ENCODE measurements at regions not wholly inside any gene's neighbourhood (a gene's known extent, or its start where the extent isn't known, plus 50 kb on each side); places are given as distances from the start of the nearest gene placed in this dataset.

DNA sequence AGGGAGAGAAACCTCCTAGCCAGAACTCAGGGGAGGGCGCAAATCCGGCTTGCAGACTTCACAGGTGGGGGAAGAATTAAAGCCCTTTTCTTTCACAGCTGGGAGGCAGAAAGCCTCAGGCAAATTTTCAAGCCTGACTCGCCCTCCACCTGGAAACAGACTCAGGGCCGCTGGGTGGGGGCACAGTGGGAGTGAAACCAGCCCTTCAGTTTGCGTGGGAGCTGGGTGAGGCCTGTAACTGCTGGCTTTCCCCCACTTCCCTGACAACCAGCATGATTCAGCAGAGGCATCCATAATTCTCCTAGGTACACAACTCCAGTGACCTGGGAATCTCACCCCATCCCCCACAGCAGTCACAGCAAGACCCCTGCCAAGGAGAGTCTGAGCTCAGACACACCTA lies 206.9 kb upstream of the INTU start:
- DNase-seq, result no peak
- H3K4me3 ChIP-seq (ENCODE audit: low read depth, low read length), result no peak overlapping the region
- no peaks in the 10 kb centered on the region for H3K36me3 ChIP-seq
- H3K9me3 ChIP-seq (ENCODE audit: severe bottlenecking), result no peaks in the 10 kb centered on the region
- TF ChIP-seq, protein P1, sequence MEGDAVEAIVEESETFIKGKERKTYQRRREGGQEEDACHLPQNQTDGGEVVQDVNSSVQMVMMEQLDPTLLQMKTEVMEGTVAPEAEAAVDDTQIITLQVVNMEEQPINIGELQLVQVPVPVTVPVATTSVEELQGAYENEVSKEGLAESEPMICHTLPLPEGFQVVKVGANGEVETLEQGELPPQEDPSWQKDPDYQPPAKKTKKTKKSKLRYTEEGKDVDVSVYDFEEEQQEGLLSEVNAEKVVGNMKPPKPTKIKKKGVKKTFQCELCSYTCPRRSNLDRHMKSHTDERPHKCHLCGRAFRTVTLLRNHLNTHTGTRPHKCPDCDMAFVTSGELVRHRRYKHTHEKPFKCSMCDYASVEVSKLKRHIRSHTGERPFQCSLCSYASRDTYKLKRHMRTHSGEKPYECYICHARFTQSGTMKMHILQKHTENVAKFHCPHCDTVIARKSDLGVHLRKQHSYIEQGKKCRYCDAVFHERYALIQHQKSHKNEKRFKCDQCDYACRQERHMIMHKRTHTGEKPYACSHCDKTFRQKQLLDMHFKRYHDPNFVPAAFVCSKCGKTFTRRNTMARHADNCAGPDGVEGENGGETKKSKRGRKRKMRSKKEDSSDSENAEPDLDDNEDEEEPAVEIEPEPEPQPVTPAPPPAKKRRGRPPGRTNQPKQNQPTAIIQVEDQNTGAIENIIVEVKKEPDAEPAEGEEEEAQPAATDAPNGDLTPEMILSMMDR (IDR thresholded peaks at IDR 0.05; ENCODE audit: low read depth, low read length), result no peak
- H3K27me3 ChIP-seq (ENCODE audit: insufficient read depth, low read depth, severe bottlenecking), result no peaks in the 10 kb centered on the region
- no peak overlapping the region for H3K27ac ChIP-seq

DNA sequence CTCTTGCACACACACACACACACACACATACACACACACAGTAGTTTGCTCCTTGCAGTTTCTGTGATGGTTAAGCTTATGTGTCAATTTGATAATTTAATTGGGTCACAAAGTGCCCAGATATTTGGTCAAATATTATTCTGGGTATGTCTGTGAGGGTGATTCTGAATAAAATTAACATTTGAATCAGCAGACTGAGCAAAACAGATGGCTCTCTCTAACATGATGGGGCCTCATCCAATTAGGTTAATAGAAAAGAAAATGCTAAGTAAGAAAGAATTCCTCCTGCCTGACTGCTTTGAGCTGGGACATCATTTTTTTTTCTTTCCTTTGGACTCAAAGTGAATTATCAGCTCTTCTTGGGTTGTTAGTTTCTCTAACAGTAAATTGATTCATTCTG lies 191.2 kb upstream of the INTU start:
- Histone ChIP-seq H3K27ac (no peak overlapping the region), H3K36me3 (no peaks in the 10 kb centered on the region), H3K27me3 (ENCODE audit: insufficient read depth, low read depth, severe bottlenecking) (no peaks in the 10 kb centered on the region), H3K4me3 (ENCODE audit: low read depth, low read length) (no peak overlapping the region), H3K9me3 (ENCODE audit: severe bottlenecking) (peaks cover 4% of the 10 kb centered on the region)
- TF ChIP-seq, protein P1 (IDR thresholded peaks at IDR 0.05; ENCODE audit: low read depth, low read length), result no peak
- DNase-seq, result no peak

DNA sequence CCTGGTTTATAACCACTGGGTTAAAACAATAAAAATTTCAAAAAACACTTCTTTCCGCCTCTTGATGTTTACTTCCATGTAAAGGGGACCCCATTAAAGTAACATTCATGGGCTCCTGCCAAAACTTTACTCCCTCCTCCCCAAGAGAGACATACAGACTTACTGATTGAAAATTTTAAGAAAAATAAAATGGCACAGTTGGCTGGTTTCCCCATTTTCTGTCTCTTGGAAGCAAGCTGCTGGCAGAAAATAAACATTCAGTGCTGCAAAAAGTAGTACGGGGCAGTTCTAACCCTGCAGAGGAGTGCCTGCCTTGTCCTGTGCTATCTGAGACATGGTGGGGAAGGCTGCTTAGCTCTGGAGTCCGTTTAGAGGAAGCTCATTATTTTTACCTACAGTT lies 187.3 kb upstream of the INTU start:
- Histone ChIP-seq H3K9me3 (ENCODE audit: severe bottlenecking) (peaks cover 4% of the 10 kb centered on the region), H3K27ac (no peak overlapping the region), H3K27me3 (ENCODE audit: insufficient read depth, low read depth, severe bottlenecking) (no peaks in the 10 kb centered on the region), H3K4me3 (ENCODE audit: low read depth, low read length) (no peak overlapping the region), H3K36me3 (no peaks in the 10 kb centered on the region)
- no peak for DNase-seq
- TF ChIP-seq, protein P1 (IDR thresholded peaks at IDR 0.05; ENCODE audit: low read depth, low read length), result no peak

DNA sequence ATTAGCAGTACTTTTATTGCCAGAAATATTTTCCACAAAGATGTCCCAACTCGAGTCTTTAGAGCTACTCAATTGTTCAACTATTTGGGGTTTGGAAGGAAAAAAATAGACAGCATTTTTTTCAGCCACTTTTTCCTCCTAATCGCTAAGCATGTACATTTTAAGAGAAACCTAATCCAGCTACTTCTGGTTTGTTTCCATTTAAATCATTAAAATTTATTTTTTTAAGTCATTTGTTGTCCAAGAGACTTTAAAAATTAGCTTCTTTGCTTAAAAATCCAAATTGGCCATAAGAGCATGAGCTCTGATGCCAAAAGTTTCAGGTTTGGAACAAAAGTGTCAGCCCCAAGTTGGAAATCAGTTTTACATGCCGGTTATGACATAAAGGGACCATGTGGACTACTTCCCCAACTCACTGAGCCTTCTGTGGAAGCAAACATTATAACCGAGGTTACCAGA lies 186.3 kb upstream of the INTU start:
- Histone ChIP-seq H3K27me3 (ENCODE audit: insufficient read depth, low read depth, severe bottlenecking) (no peaks in the 10 kb centered on the region), H3K9me3 (ENCODE audit: severe bottlenecking) (no peaks in the 10 kb centered on the region), H3K27ac (no peak overlapping the region), H3K4me3 (ENCODE audit: low read depth, low read length) (no peak overlapping the region), H3K36me3 (no peaks in the 10 kb centered on the region)
- DNase-seq, result no peak
- TF ChIP-seq, protein P1 (IDR thresholded peaks at IDR 0.05; ENCODE audit: low read depth, low read length), result no peak

DNA sequence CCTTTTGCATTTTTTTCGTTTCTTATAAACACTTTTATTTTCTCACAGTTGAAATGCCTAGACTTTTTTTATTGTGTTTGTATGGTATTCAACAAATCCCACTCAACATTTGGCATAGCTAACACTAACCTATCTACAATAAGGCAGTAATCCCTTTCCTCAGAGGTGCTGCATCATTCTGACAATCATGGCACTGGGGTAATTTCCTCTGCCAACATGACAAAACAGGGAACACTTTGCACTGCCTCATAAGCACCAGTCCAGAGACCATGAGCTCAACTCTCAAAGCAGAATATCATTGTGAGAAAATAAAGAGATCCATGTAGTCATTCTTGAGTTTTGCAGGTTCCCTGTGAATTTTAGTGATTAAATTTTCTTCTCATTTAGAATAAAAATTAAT lies 183.8 kb upstream of the INTU start:
- H3K36me3 ChIP-seq, result no peaks in the 10 kb centered on the region
- DNase-seq, result no peak
- TF ChIP-seq, protein P1 (IDR thresholded peaks at IDR 0.05; ENCODE audit: low read depth, low read length), result no peak
- no peaks in the 10 kb centered on the region for H3K27me3 ChIP-seq (ENCODE audit: insufficient read depth, low read depth, severe bottlenecking)
- no peak overlapping the region for H3K4me3 ChIP-seq (ENCODE audit: low read depth, low read length)
- no peak overlapping the region for H3K27ac ChIP-seq
- no peaks in the 10 kb centered on the region for H3K9me3 ChIP-seq (ENCODE audit: severe bottlenecking)

DNA sequence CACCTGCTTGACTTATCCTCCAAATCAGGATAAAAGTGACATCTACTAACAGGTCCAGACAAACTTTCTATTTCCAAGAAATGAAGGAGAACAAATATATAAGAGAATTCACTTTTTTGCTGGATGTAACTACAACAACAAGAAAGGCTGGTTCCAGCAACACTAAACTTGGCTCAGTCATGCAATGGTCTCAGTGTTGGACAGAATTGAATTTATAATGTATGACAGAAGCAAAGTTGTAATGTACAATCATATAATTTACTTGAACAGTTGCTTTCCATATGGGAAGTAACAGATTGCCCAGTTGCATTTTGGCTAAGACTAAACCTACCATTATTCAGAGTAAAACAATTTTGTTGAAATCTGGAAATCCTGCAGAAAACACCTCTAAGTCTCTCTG lies 183.3 kb upstream of the INTU start:
- TF ChIP-seq, protein P1 (IDR thresholded peaks at IDR 0.05; ENCODE audit: low read depth, low read length), result no peak
- no peak for DNase-seq
- H3K9me3 ChIP-seq (ENCODE audit: severe bottlenecking), result no peaks in the 10 kb centered on the region
- H3K4me3 ChIP-seq (ENCODE audit: low read depth, low read length), result no peak overlapping the region
- no peaks in the 10 kb centered on the region for H3K27me3 ChIP-seq (ENCODE audit: insufficient read depth, low read depth, severe bottlenecking)
- H3K36me3 ChIP-seq, result no peaks in the 10 kb centered on the region
- no peak overlapping the region for H3K27ac ChIP-seq
